A673 (cell line): ENCODE measurements at regions not wholly inside any gene's neighbourhood (a gene's known extent, or its start where the extent isn't known, plus 50 kb on each side); places are given as distances from the start of the nearest gene placed in this dataset.

Experiments
- BruUV-seq: library from RNA; stranded (reverse); fragments of 400-500 nt; replicated peaks from 2 replicates; lab custom pipeline; 2021; lab: Mats Ljungman, UMichigan
- CTCF ChIA-PET: fragments of 300-600 bp; sonication (Branson Sonifier 250); formaldehyde crosslinking; loops from one replicate; lab custom pipeline; 2022; ENCODE audit warnings: antibody characterized with exemption; lab: Charles Lee
- POLR2A ChIA-PET: fragments of 300-600 bp; sonication (Branson Sonifier 250); formaldehyde crosslinking; loops from one replicate; lab custom pipeline; 2022; ENCODE audit warnings: antibody characterized with exemption; ENCODE audit not compliant: low non-redundant PET; lab: Charles Lee
- DNase-seq: peaks from one replicate; pipeline ENCODE4 v3.0.0-alpha.2; 2015; ENCODE audit warnings: low spot score
- H3K27ac ChIP-seq: fragments of 200-600 bp; sonication (generic); 2 replicates; pipeline ENCODE4 v1.5.1; 2016; ENCODE audit warnings: mixed run types, low read depth, mild to moderate bottlenecking, mixed read lengths, antibody characterized with exemption, low read length; ENCODE audit not compliant: poor library complexity, severe bottlenecking
- H3K27me3 ChIP-seq: fragments of 200-600 bp; sonication (generic); replicated peaks from 2 replicates; pipeline ENCODE4 v1.6.1; 2017; ENCODE audit warnings: mixed run types, low read depth, mild to moderate bottlenecking, mixed read lengths, antibody characterized with exemption, low read length; ENCODE audit not compliant: insufficient read depth, poor library complexity
- H3K36me3 ChIP-seq: fragments of 200-600 bp; sonication (generic); 2 replicates; pipeline ENCODE4 v1.6.1; 2016; ENCODE audit warnings: mixed run types, mild to moderate bottlenecking, mixed read lengths, antibody characterized with exemption, low read length; ENCODE audit not compliant: insufficient read depth, poor library complexity, severe bottlenecking
- H3K4me1 ChIP-seq: fragments of 200-600 bp; sonication (generic); 2 replicates; pipeline ENCODE4 v1.6.1; 2017; ENCODE audit warnings: mixed run types, mild to moderate bottlenecking, mixed read lengths, antibody characterized with exemption, low read length; ENCODE audit not compliant: insufficient read depth, poor library complexity, severe bottlenecking
- H3K4me3 ChIP-seq: fragments of 200-600 bp; sonication (generic); 2 replicates; pipeline ENCODE4 v1.5.1; 2016; ENCODE audit warnings: low read depth, mixed run types, mild to moderate bottlenecking, mixed read lengths, low read length; ENCODE audit not compliant: poor library complexity, severe bottlenecking
- H3K9me3 ChIP-seq: fragments of 200-600 bp; sonication (generic); 2 replicates; pipeline ENCODE4 v1.6.1; 2016; ENCODE audit warnings: mixed run types, low read depth, mild to moderate bottlenecking, mixed read lengths, antibody characterized with exemption, low read length; ENCODE audit not compliant: poor library complexity, severe bottlenecking
- EZH2 ChIP-seq: fragments of 200-600 bp; sonication (generic); IDR thresholded peaks from 2 replicates; pipeline ENCODE4 v1.6.1; 2017; ENCODE audit warnings: borderline replicate concordance, low read depth, mild to moderate bottlenecking, mixed read lengths, antibody characterized with exemption, low read length; ENCODE audit not compliant: poor library complexity, severe bottlenecking
- intact Hi-C: fragments of 100-400 bp; cut with micrococcal nuclease; formaldehyde crosslinking; loops from one replicate; pipeline ENCODE4 v1.10.0; 2022; ENCODE audit not compliant: unreplicated experiment
- TF ChIP-seq, protein P1 (sequence below): fragments of 300-800, 200-600 bp; sonication (generic); conservative IDR thresholded peaks from 2 replicates; pipeline ENCODE4 v1.5.1; 2017; ENCODE audit warnings: low read depth, mild to moderate bottlenecking, antibody characterized with exemption, low read length, moderate library complexity, mixed read lengths

DNA sequence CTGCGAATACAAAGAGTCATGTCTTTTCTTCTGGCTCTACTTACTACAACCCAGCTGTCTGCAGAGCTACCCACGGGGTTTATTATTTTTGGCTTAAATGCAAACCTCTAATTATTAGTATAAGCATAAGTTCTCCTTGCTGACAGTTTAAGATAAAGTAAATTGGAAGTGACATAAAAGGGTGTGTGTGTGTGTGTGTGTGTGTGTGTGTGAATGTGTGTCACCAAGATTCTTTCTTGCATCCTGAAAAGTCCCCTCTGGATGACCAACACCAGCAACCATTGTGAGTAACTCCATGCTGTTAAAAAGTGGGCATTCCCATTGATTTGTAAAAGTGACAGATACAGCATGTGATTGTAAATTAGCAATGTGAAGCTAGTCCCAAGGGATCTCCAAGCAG, 803.8 kb upstream of the ZNF608 start:
- POLR2A ChIA-PET, result no interaction called here
- intact Hi-C loops, result no loop called here

DNA sequence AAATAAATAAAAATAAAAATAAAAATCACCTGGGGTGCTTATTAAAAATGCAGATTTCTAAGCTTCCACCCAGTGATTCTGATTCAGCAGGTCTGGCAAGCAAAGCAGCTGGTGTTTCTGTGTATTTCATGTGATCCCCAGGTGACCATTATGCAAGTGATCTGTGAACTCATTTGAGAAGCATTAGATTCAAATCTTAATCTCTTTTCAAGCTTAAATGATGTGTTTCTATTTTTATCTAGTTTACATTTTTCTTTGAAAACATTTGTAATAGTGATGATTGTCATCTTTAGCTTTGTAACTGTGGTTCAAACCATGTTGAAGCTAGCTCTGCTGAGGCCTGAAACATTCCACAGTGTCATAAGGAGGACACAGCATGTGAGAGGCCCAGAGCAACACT, 804.8 kb upstream of the ZNF608 start:
- intact Hi-C loops, result no loop called here
- POLR2A ChIA-PET, result no interaction called here
- Histone ChIP-seq H3K9me3 (no peaks in the 10 kb centered on the region), H3K36me3 (no peaks in the 10 kb centered on the region), H3K4me1 (no peaks in the 10 kb centered on the region), H3K4me3 (no peak overlapping the region), H3K27me3 (no peaks in the 10 kb centered on the region), H3K27ac (no peak overlapping the region)
- DNase-seq, result no peak
- BruUV-seq, result no TSS peak
- CTCF ChIA-PET, result no interaction called here
- TF ChIP-seq, protein P1, sequence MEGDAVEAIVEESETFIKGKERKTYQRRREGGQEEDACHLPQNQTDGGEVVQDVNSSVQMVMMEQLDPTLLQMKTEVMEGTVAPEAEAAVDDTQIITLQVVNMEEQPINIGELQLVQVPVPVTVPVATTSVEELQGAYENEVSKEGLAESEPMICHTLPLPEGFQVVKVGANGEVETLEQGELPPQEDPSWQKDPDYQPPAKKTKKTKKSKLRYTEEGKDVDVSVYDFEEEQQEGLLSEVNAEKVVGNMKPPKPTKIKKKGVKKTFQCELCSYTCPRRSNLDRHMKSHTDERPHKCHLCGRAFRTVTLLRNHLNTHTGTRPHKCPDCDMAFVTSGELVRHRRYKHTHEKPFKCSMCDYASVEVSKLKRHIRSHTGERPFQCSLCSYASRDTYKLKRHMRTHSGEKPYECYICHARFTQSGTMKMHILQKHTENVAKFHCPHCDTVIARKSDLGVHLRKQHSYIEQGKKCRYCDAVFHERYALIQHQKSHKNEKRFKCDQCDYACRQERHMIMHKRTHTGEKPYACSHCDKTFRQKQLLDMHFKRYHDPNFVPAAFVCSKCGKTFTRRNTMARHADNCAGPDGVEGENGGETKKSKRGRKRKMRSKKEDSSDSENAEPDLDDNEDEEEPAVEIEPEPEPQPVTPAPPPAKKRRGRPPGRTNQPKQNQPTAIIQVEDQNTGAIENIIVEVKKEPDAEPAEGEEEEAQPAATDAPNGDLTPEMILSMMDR, result no peak
- TF ChIP-seq EZH2, result no peak

More for the DNA sequence above, 803.8 kb upstream of the ZNF608 start:
- BruUV-seq, result no TSS peak
- DNase-seq, result no peak
- H3K27ac ChIP-seq, result no peak overlapping the region
- H3K4me3 ChIP-seq, result no peak overlapping the region
- no peaks in the 10 kb centered on the region for H3K4me1 ChIP-seq
- H3K36me3 ChIP-seq, result no peaks in the 10 kb centered on the region
- CTCF ChIA-PET, result no interaction called here
- TF ChIP-seq, protein P1, result no peak
- TF ChIP-seq EZH2, result no peak
- no peaks in the 10 kb centered on the region for H3K27me3 ChIP-seq
- H3K9me3 ChIP-seq, result no peaks in the 10 kb centered on the region

DNA sequence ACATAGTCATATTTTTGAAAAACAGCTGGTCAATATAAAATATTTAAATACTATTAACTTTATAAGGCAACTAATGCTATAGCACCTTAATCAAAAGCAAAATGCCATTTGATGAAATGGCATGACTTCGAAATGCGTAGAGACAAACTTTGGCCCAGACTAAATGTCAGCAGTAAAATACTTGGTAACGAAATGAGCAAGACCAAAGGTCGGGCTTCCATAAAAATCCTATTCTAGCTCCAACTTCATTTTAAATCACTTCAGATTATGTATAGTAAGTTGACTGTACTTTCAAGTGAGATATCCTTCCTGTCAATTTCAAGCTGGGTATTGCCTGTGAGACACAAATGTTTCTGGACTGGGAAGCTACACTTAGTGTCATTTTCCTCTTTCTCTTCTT, 805.4 kb upstream of the ZNF608 start:
- H3K9me3 ChIP-seq, result no peaks in the 10 kb centered on the region
- no peaks in the 10 kb centered on the region for H3K27me3 ChIP-seq
- DNase-seq, result no peak
- TF ChIP-seq EZH2, result no peak
- TF ChIP-seq, protein P1, result no peak
- ChIA-PET POLR2A (no interaction called here), CTCF (no interaction called here)
- intact Hi-C loops, result no loop called here
- BruUV-seq, result no TSS peak
- no peaks in the 10 kb centered on the region for H3K36me3 ChIP-seq
- no peaks in the 10 kb centered on the region for H3K4me1 ChIP-seq
- no peak overlapping the region for H3K4me3 ChIP-seq
- no peak overlapping the region for H3K27ac ChIP-seq
